HCT116 (cell line): ENCODE measurements at regions not wholly inside any gene's neighbourhood (a gene's known extent, or its start where the extent isn't known, plus 50 kb on each side); places are given as distances from the start of the nearest gene placed in this dataset.

Source experiments
- ATAC-seq: fragments of 200-7000 bp; cut with Tn5 transposase; 2 replicates; pipeline ENCODE4 v1.9.1; 2020; ENCODE audit warnings: mild to moderate bottlenecking, moderate library complexity
- BruUV-seq: library from RNA; stranded (reverse); fragments of 400-500 nt; replicated peaks from 2 replicates; lab custom pipeline; 2021; lab: Mats Ljungman, UMichigan
- CTCF ChIA-PET: fragments of 300-600 bp; sonication (Branson Sonifier 250); formaldehyde crosslinking; loops from one replicate; lab custom pipeline; 2021; ENCODE audit warnings: antibody characterized with exemption; lab: Charles Lee
- POLR2A ChIA-PET: fragments of 300-600, 350-600 bp; sonication (Branson Sonifier 250); formaldehyde crosslinking; loops from one replicate; lab custom pipeline; 2021; ENCODE audit warnings: antibody characterized with exemption; lab: Charles Lee
- RAD21 ChIA-PET, 2 experiments: fragments of 300-600 bp; sonication (Branson Sonifier 250); formaldehyde crosslinking; loops; one replicate each; lab custom pipeline; 2023; ENCODE audit warnings: low total read pairs in 2 of 2; ENCODE audit not compliant: uncharacterized antibody in 2 of 2, unreplicated experiment in 2 of 2, low non-redundant PET in 1 of 2; lab: Charles Lee
- DNase-seq: peaks from one replicate; pipeline ENCODE4 v3.0.0-alpha.2; 2010; ENCODE audit warnings: low read depth, low spot score
- H2AFZ ChIP-seq: fragments of 200-600 bp; shearing (Covaris generic), sonication (generic); 2 replicates; pipeline ENCODE4 v1.6.1; 2017; ENCODE audit warnings: low read depth, mixed run types, mixed read lengths, antibody characterized with exemption, low read length; ENCODE audit not compliant: poor library complexity, severe bottlenecking
- H3K27ac ChIP-seq: 2 replicates; pipeline ENCODE4 v1.5.1; 2012; ENCODE audit warnings: low read depth, low read length
- H3K27me3 ChIP-seq: fragments of 200-600 bp; sonication (generic); 2 replicates; pipeline ENCODE4 v1.6.1; 2016; ENCODE audit warnings: mixed run types, low read length, mixed read lengths; ENCODE audit not compliant: insufficient read depth
- H3K36me3 ChIP-seq, 2 experiments: fragments of 200-500 bp in 1 of 2; fragments of 200-600 bp in 1 of 2; sonication (Bioruptor generic) in 1 of 2; sonication (generic) in 1 of 2; 2 replicates each; pipeline versions ENCODE4 v1.5.1 to v1.6.1; 2014 to 2016; ENCODE audit warnings: low read length in 2 of 2, inconsistent platforms in 1 of 2, mixed read lengths in 1 of 2, mixed run types in 1 of 2; ENCODE audit not compliant: insufficient read depth in 2 of 2, control insufficient read depth in 1 of 2
- H3K4me1 ChIP-seq, 2 experiments: fragments of 200-600 bp in 1 of 2; sonication (generic) in 1 of 2; 2 replicates each; pipeline versions ENCODE4 v1.5.1 to v1.6.1; 2012 to 2017; ENCODE audit warnings: low read length in 2 of 2, inconsistent platforms in 1 of 2, mild to moderate bottlenecking in 1 of 2, mixed read lengths in 1 of 2, mixed run types in 1 of 2, moderate library complexity in 1 of 2; ENCODE audit not compliant: insufficient read depth in 2 of 2, control insufficient read depth in 1 of 2
- H3K4me2 ChIP-seq: fragments of 200-600 bp; sonication (generic); 2 replicates; pipeline ENCODE4 v1.6.1; 2017; ENCODE audit warnings: mixed run types, low read length, mixed read lengths
- H3K4me3 ChIP-seq, 2 experiments: fragments of 200-600 bp in 1 of 2; sonication (generic) in 1 of 2; replicated peaks in 1 of 2; 2 replicates each; pipeline ENCODE4 v1.5.1; 2011 to 2016; ENCODE audit warnings: low read length in 2 of 2, control low read depth in 1 of 2, low read depth in 1 of 2, mild to moderate bottlenecking in 1 of 2, mixed read lengths in 1 of 2, mixed run types in 1 of 2
- H3K79me2 ChIP-seq: fragments of 200-600 bp; sonication (generic); 2 replicates; pipeline ENCODE4 v1.6.1; 2017; ENCODE audit warnings: mild to moderate bottlenecking, mixed run types, low read length, moderate library complexity, mixed read lengths; ENCODE audit not compliant: insufficient read depth
- H3K9ac ChIP-seq: fragments of 200-600 bp; sonication (generic); 2 replicates; pipeline ENCODE4 v1.6.1; 2016; ENCODE audit warnings: low read length, mixed read lengths
- H3K9me2 ChIP-seq: fragments of 200-600 bp; sonication (generic), shearing (Covaris generic); 2 replicates; pipeline ENCODE4 v1.6.1; 2017; ENCODE audit warnings: mixed run types, mild to moderate bottlenecking, moderate library complexity; ENCODE audit not compliant: insufficient read depth
- H3K9me3 ChIP-seq, 2 experiments: fragments of 200-500 bp in 1 of 2; fragments of 200-600 bp in 1 of 2; sonication (Bioruptor generic) in 1 of 2; sonication (generic) in 1 of 2; 2 replicates each; pipeline ENCODE4 v1.6.1; 2014 to 2017; ENCODE audit warnings: low read length in 2 of 2, mixed read lengths in 2 of 2, inconsistent platforms in 1 of 2, low read depth in 1 of 2, mild to moderate bottlenecking in 1 of 2, mixed run types in 1 of 2, moderate library complexity in 1 of 2; ENCODE audit not compliant: control insufficient read depth in 1 of 2, insufficient read depth in 1 of 2
- H4K20me1 ChIP-seq: fragments of 200-600 bp; sonication (generic), shearing (Covaris generic); 2 replicates; pipeline ENCODE4 v1.6.1; 2017; ENCODE audit warnings: mixed run types, mild to moderate bottlenecking, moderate library complexity; ENCODE audit not compliant: insufficient read depth
- CTCF ChIP-seq, 3 experiments: fragments of 200-600 bp in 1 of 3; sonication (generic) in 1 of 3; IDR thresholded peaks in 2 of 3; conservative IDR thresholded peaks in 1 of 3; 2 replicates each; pipeline ENCODE4 v1.5.1; 2012 to 2017; ENCODE audit warnings: low read depth in 2 of 3, low read length in 2 of 3, antibody characterized with exemption in 1 of 3, borderline replicate concordance in 1 of 3, control low read depth in 1 of 3, mild to moderate bottlenecking in 1 of 3, mixed read lengths in 1 of 3, mixed run types in 1 of 3, moderate library complexity in 1 of 3; ENCODE audit not compliant: insufficient read depth in 1 of 3
- REST ChIP-seq: IDR thresholded peaks from 2 replicates; pipeline ENCODE4 v1.6.1; 2012; ENCODE audit warnings: low read depth
- SRF ChIP-seq: IDR thresholded peaks from 2 replicates; pipeline ENCODE4 v1.6.1; 2012; ENCODE audit warnings: low read depth
- intact Hi-C: fragments of 100-400 bp; cut with micrococcal nuclease; formaldehyde crosslinking; loops from 2 replicates; pipeline ENCODE4 v1.10.0; 2022

GRCh38 chr11:81792416-81792815 lies 941.2 kb downstream of the FAM181B start:
- BruUV-seq, result no TSS peak
- Histone ChIP-seq H3K36me3 (no peaks in the 10 kb centered on the region), H3K79me2 (no peaks in the 10 kb centered on the region), H3K9ac (no peak overlapping the region), H3K4me3 (no peak overlapping the region), H3K4me1 (no peaks in the 10 kb centered on the region), H3K9me3 (peaks cover 0 to 17% of the 10 kb centered on the region in 2 experiments; a peak in 2 of 4 replicates), H3K27ac (no peak overlapping the region), H3K4me2 (no peak overlapping the region), H4K20me1 (no peaks in the 10 kb centered on the region), H2AFZ (no peak overlapping the region), H3K27me3 (no peaks in the 10 kb centered on the region), H3K9me2 (no peaks in the 10 kb centered on the region)
- TF ChIP-seq REST (no peak), SRF (no peak), CTCF (IDR thresholded peaks at IDR 0.05 in 2 of 3, conservative IDR thresholded peaks at IDR 0.05 in 1 of 3; ENCODE audit: borderline replicate concordance in 1 of 3, insufficient read depth in 1 of 3, low read depth in 2 of 3, low read length in 2 of 3) (no peak)
- intact Hi-C loops, result no loop called here
- ChIA-PET POLR2A (no interaction called here), CTCF (no interaction called here), RAD21 (no interaction called here)
- ATAC-seq (no peak), DNase-seq (no peak)
